ENCODE measurements at regions not wholly inside any gene's neighbourhood (a gene's known extent, or its start where the extent isn't known, plus 50 kb on each side); places are given as distances from the start of the nearest gene placed in this dataset.
A peak's percentile ranks its signal among the peaks of the same experiment; 100 is the strongest.

- no peak for TF ChIP-seq ZFX (IDR thresholded peaks at IDR 0.05)
- no peak for TF ChIP-seq CTCF (conservative IDR thresholded peaks at IDR 0.05)
- H3K27ac ChIP-seq = no peak overlapping the region
These were observed 90.8 kb downstream of the OTUD1 start for GRCh38 chr10:23529625-23530024.

GRCh38 chr10:23530079-23530478, 91.2 kb downstream of the OTUD1 start:
- TF ChIP-seq ZFX (IDR thresholded peaks at IDR 0.05) (no peak), CTCF (conservative IDR thresholded peaks at IDR 0.05) (peak; percentile 70)
- no peak overlapping the region for H3K27ac ChIP-seq

- H3K27ac ChIP-seq = no peak overlapping the region
- TF ChIP-seq ZFX (IDR thresholded peaks at IDR 0.05) = no peak
- TF ChIP-seq CTCF (conservative IDR thresholded peaks at IDR 0.05) = no peak
These were observed 94.3 kb downstream of the OTUD1 start for GRCh38 chr10:23533212-23533611.

GRCh38 chr10:23534326-23534725, 95.5 kb downstream of the OTUD1 start:
- no peak overlapping the region for H3K27ac ChIP-seq
- no peak for TF ChIP-seq ZFX (IDR thresholded peaks at IDR 0.05)
- TF ChIP-seq CTCF (conservative IDR thresholded peaks at IDR 0.05) = no peak

GRCh38 chr10:23534761-23535160, 95.9 kb downstream of the OTUD1 start:
- no peak overlapping the region for H3K27ac ChIP-seq
- TF ChIP-seq CTCF (conservative IDR thresholded peaks at IDR 0.05) (no peak), ZFX (IDR thresholded peaks at IDR 0.05) (no peak)

GRCh38 chr10:23535381-23535780, 96.5 kb downstream of the OTUD1 start:
- H3K27ac ChIP-seq = no peak overlapping the region
- TF ChIP-seq CTCF (conservative IDR thresholded peaks at IDR 0.05) = peak; percentile 41
- no peak for TF ChIP-seq ZFX (IDR thresholded peaks at IDR 0.05)

GRCh38 chr10:23538968-23539367, 100.1 kb downstream of the OTUD1 start:
- TF ChIP-seq CTCF (conservative IDR thresholded peaks at IDR 0.05) = no peak
- TF ChIP-seq ZFX (IDR thresholded peaks at IDR 0.05) = no peak
- H3K27ac ChIP-seq = no peak overlapping the region

All from C4-2B (cell line).